ENCODE measurements at regions not wholly inside any gene's neighbourhood (a gene's known extent, or its start where the extent isn't known, plus 50 kb on each side); places are given as distances from the start of the nearest gene placed in this dataset.

DNA sequence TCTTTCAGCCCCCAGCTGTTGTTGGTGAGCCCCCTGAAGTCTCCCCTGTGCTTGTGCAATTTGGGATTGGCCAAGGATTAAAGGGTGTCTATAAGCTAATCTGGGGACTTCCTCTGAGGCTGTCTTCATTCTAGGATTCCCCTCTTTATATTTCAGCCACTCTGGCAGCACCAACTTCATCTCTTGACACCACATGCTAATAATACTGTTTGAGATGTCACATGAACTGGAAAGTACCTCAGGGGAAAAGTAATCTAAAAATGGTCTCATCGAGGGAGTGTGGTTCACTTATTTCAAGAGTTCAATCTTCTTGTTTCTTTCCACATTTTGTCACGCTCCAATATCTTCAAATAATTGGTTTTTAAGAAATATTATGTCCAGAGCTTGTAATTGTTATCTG lies 279.2 kb upstream of the TMC3 start:
- TF ChIP-seq, protein P1, sequence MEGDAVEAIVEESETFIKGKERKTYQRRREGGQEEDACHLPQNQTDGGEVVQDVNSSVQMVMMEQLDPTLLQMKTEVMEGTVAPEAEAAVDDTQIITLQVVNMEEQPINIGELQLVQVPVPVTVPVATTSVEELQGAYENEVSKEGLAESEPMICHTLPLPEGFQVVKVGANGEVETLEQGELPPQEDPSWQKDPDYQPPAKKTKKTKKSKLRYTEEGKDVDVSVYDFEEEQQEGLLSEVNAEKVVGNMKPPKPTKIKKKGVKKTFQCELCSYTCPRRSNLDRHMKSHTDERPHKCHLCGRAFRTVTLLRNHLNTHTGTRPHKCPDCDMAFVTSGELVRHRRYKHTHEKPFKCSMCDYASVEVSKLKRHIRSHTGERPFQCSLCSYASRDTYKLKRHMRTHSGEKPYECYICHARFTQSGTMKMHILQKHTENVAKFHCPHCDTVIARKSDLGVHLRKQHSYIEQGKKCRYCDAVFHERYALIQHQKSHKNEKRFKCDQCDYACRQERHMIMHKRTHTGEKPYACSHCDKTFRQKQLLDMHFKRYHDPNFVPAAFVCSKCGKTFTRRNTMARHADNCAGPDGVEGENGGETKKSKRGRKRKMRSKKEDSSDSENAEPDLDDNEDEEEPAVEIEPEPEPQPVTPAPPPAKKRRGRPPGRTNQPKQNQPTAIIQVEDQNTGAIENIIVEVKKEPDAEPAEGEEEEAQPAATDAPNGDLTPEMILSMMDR (IDR thresholded peaks at IDR 0.05) = no peak
- TF ChIP-seq, protein P2, sequence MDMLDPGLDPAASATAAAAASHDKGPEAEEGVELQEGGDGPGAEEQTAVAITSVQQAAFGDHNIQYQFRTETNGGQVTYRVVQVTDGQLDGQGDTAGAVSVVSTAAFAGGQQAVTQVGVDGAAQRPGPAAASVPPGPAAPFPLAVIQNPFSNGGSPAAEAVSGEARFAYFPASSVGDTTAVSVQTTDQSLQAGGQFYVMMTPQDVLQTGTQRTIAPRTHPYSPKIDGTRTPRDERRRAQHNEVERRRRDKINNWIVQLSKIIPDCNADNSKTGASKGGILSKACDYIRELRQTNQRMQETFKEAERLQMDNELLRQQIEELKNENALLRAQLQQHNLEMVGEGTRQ (CRISPR knock-in tag; IDR thresholded peaks at IDR 0.05) = no peak
- no peak for TF ChIP-seq ZNF423 (CRISPR knock-in tag; IDR thresholded peaks at IDR 0.05)
- TF ChIP-seq, protein P3, sequence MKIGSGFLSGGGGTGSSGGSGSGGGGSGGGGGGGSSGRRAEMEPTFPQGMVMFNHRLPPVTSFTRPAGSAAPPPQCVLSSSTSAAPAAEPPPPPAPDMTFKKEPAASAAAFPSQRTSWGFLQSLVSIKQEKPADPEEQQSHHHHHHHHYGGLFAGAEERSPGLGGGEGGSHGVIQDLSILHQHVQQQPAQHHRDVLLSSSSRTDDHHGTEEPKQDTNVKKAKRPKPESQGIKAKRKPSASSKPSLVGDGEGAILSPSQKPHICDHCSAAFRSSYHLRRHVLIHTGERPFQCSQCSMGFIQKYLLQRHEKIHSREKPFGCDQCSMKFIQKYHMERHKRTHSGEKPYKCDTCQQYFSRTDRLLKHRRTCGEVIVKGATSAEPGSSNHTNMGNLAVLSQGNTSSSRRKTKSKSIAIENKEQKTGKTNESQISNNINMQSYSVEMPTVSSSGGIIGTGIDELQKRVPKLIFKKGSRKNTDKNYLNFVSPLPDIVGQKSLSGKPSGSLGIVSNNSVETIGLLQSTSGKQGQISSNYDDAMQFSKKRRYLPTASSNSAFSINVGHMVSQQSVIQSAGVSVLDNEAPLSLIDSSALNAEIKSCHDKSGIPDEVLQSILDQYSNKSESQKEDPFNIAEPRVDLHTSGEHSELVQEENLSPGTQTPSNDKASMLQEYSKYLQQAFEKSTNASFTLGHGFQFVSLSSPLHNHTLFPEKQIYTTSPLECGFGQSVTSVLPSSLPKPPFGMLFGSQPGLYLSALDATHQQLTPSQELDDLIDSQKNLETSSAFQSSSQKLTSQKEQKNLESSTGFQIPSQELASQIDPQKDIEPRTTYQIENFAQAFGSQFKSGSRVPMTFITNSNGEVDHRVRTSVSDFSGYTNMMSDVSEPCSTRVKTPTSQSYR (CRISPR knock-in tag; IDR thresholded peaks at IDR 0.05) = no peak
- no peak for TF ChIP-seq SMAD3 (CRISPR knock-in tag; IDR thresholded peaks at IDR 0.05; ENCODE audit: borderline replicate concordance)
- TF ChIP-seq, protein P4, sequence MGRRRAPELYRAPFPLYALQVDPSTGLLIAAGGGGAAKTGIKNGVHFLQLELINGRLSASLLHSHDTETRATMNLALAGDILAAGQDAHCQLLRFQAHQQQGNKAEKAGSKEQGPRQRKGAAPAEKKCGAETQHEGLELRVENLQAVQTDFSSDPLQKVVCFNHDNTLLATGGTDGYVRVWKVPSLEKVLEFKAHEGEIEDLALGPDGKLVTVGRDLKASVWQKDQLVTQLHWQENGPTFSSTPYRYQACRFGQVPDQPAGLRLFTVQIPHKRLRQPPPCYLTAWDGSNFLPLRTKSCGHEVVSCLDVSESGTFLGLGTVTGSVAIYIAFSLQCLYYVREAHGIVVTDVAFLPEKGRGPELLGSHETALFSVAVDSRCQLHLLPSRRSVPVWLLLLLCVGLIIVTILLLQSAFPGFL (CRISPR knock-in tag; IDR thresholded peaks at IDR 0.05; ENCODE audit: borderline replicate concordance) = no peak
- no peak for TF ChIP-seq JUN (CRISPR knock-in tag; IDR thresholded peaks at IDR 0.05)
- TF ChIP-seq TCF7 (CRISPR knock-in tag; IDR thresholded peaks at IDR 0.05; ENCODE audit: low read depth) = no peak
- no peak for TF ChIP-seq ZNF121 (CRISPR knock-in tag; IDR thresholded peaks at IDR 0.05)
- no peak for TF ChIP-seq OVOL2 (CRISPR knock-in tag; IDR thresholded peaks at IDR 0.05; ENCODE audit: borderline replicate concordance)
- TF ChIP-seq PRRX2 (CRISPR knock-in tag; IDR thresholded peaks at IDR 0.05) = no peak
- TF ChIP-seq ZNF416 (CRISPR knock-in tag; IDR thresholded peaks at IDR 0.05) = no peak
- TF ChIP-seq, protein P5, sequence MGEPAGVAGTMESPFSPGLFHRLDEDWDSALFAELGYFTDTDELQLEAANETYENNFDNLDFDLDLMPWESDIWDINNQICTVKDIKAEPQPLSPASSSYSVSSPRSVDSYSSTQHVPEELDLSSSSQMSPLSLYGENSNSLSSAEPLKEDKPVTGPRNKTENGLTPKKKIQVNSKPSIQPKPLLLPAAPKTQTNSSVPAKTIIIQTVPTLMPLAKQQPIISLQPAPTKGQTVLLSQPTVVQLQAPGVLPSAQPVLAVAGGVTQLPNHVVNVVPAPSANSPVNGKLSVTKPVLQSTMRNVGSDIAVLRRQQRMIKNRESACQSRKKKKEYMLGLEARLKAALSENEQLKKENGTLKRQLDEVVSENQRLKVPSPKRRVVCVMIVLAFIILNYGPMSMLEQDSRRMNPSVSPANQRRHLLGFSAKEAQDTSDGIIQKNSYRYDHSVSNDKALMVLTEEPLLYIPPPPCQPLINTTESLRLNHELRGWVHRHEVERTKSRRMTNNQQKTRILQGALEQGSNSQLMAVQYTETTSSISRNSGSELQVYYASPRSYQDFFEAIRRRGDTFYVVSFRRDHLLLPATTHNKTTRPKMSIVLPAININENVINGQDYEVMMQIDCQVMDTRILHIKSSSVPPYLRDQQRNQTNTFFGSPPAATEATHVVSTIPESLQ (CRISPR knock-in tag; IDR thresholded peaks at IDR 0.05) = no peak
- no peak for TF ChIP-seq ZNF232 (CRISPR knock-in tag; IDR thresholded peaks at IDR 0.05)
